HepG2 (cell line): ENCODE measurements at regions not wholly inside any gene's neighbourhood (a gene's known extent, or its start where the extent isn't known, plus 50 kb on each side); places are given as distances from the start of the nearest gene placed in this dataset.

ENCODE experiments used
- ATAC-seq: fragments of 200-7000 bp; cut with Tn5 transposase; 3 replicates; pipeline ENCODE4 v1.9.1; 2020; ENCODE audit warnings: mild to moderate bottlenecking, moderate library complexity
- BruUV-seq: library from RNA; stranded (reverse); fragments of 400-500 nt; replicated peaks from 2 replicates; lab custom pipeline; 2021; lab: Mats Ljungman, UMichigan
- CTCF ChIA-PET: fragments of 300-600 bp; formaldehyde crosslinking; extraction: SDS; loops from one replicate; lab custom pipeline; 2021; ENCODE audit warnings: low total read pairs, inconsistent platforms, low intra/inter-chr PET ratio; lab: Yijun Ruan, JAX
- POLR2A ChIA-PET: fragments of 350-600 bp; sonication (Branson Sonifier 250); formaldehyde crosslinking; loops from one replicate; lab custom pipeline; 2020; ENCODE audit warnings: antibody characterized with exemption, inconsistent platforms; lab: Yijun Ruan, JAX
- DNase-seq: peaks from one replicate; pipeline ENCODE4 v3.0.0-alpha.2; 2015; ENCODE audit warnings: low spot score
- FAIRE-seq: peaks from 3 replicates; lab custom pipeline; 2011; peaks lifted over from hg19 to GRCh38; lab: Jason Lieb, UNC
- H2AFZ ChIP-seq: one replicate; pipeline ENCODE4 v1.6.1; 2011; ENCODE audit warnings: low read length, inconsistent platforms
- H3K27ac ChIP-seq: fragments of 300-600 bp; 3 replicates; pipeline ENCODE4 v1.8.0; 2011; ENCODE audit warnings: mixed run types, mild to moderate bottlenecking, mixed read lengths, low read length, inconsistent platforms; ENCODE audit not compliant: insufficient read depth; ENCODE audit errors: extremely low read length
- H3K27me3 ChIP-seq, 2 experiments: fragments of 200-600 bp in 1 of 2; 2 replicates in 1 of 2; 3 replicates in 1 of 2; pipeline versions ENCODE4 v1.6.0 to v1.8.0; 2011; ENCODE audit warnings: low read length in 2 of 2, mild to moderate bottlenecking in 2 of 2, moderate library complexity in 2 of 2, inconsistent platforms in 1 of 2; ENCODE audit not compliant: insufficient read depth in 2 of 2, control insufficient read depth in 1 of 2
- H3K36me3 ChIP-seq, 2 experiments: fragments of 200-600 bp in 1 of 2; replicated peaks in 1 of 2; 2 replicates in 1 of 2; 3 replicates in 1 of 2; pipeline versions ENCODE4 v1.5.1 to v1.8.0; 2011; ENCODE audit warnings: low read length in 2 of 2, inconsistent platforms in 1 of 2; ENCODE audit not compliant: insufficient read depth in 2 of 2, control insufficient read depth in 1 of 2
- H3K4me1 ChIP-seq: 2 replicates; pipeline ENCODE4 v1.5.1; 2012; ENCODE audit warnings: low read length, inconsistent platforms; ENCODE audit not compliant: insufficient read depth
- H3K4me2 ChIP-seq: 2 replicates; pipeline ENCODE4 v1.6.0; 2011; ENCODE audit warnings: low read depth, low read length, inconsistent platforms
- H3K4me3 ChIP-seq, 3 experiments: fragments of 200-600 bp in 1 of 3; sonication (generic), shearing (Covaris generic) in 1 of 3; replicated peaks in 1 of 3; 2 replicates each; pipeline ENCODE4 v1.5.1; 2011 to 2016; ENCODE audit warnings: low read length in 3 of 3, inconsistent platforms in 2 of 3, low read depth in 2 of 3, mild to moderate bottlenecking in 2 of 3, control low read depth in 1 of 3, mixed read lengths in 1 of 3; ENCODE audit not compliant: insufficient read depth in 1 of 3
- H3K79me2 ChIP-seq: one replicate; pipeline ENCODE4 v1.6.1; 2011; ENCODE audit warnings: low read length, inconsistent platforms; ENCODE audit not compliant: insufficient read depth
- H3K9ac ChIP-seq: 2 replicates; pipeline ENCODE4 v1.6.0; 2011; ENCODE audit warnings: mild to moderate bottlenecking, low read depth, low read length, inconsistent platforms; ENCODE audit not compliant: insufficient read depth
- H3K9me3 ChIP-seq: 2 replicates; pipeline ENCODE4 v1.5.1; 2012; ENCODE audit warnings: mild to moderate bottlenecking, low read length
- H4K20me1 ChIP-seq: 2 replicates; pipeline ENCODE4 v1.6.0; 2011; ENCODE audit warnings: inconsistent platforms, mild to moderate bottlenecking, low read length, moderate library complexity; ENCODE audit not compliant: insufficient read depth
- ATRX ChIP-seq: sonication (generic); formaldehyde crosslinking; IDR thresholded peaks from 2 replicates; pipeline ENCODE4 v1.4.0; 2020; ENCODE audit warnings: missing genetic modification reagents, borderline replicate concordance
- KDM1A ChIP-seq: IDR thresholded peaks from 2 replicates; pipeline ENCODE4 v1.6.1; 2016; ENCODE audit warnings: missing compliant biosample characterization
- ONECUT2 ChIP-seq: sonication (generic); formaldehyde crosslinking; IDR thresholded peaks from 2 replicates; pipeline ENCODE4 v1.4.0; 2020; ENCODE audit warnings: missing genetic modification reagents
- SATB2 ChIP-seq: sonication (generic); formaldehyde crosslinking; IDR thresholded peaks from 2 replicates; pipeline ENCODE4 v1.5.0; 2020; ENCODE audit warnings: missing genetic modification reagents
- TCF7 ChIP-seq: sonication (generic); IDR thresholded peaks from 2 replicates; pipeline ENCODE4 v1.6.1; 2016; ENCODE audit warnings: antibody characterized with exemption, low read depth
- ZNF234 ChIP-seq: sonication (generic); formaldehyde crosslinking; conservative IDR thresholded peaks from 2 replicates; pipeline ENCODE4 v1.5.1; 2020; ENCODE audit warnings: mild to moderate bottlenecking, missing genetic modification reagents
- WGBS: methylation state at CpG from one replicate; pipeline ENCODE4 v1.1.6; 2017; ENCODE audit warnings: low lambda C conversion rate; 5-methylcytosine and 5-hydroxymethylcytosine counted together
- in situ Hi-C: cut with HindIII; loops from 2 replicates; pipeline ENCODE4 v1.10.0; 2017; ENCODE audit warnings: low pct_unique_long_range_greater_than_20kb; ENCODE audit not compliant: extremely low pct_ligation_motif_present
- intact Hi-C: fragments of 100-400 bp; cut with micrococcal nuclease; formaldehyde crosslinking; loops from one replicate; pipeline ENCODE4 v1.10.0; 2022; ENCODE audit not compliant: unreplicated experiment
- TF ChIP-seq, protein P1 (sequence below): IDR thresholded peaks from 2 replicates; pipeline ENCODE4 v1.6.1; 2012; ENCODE audit warnings: low read length, improper control_type of control experiment
- TF ChIP-seq, protein P2 (sequence below): IDR thresholded peaks from 2 replicates; pipeline ENCODE4 v1.6.1; 2016
- TF ChIP-seq, protein P3 (sequence below): sonication (generic); formaldehyde crosslinking; IDR thresholded peaks from 2 replicates; pipeline ENCODE4 v1.4.0; 2020; ENCODE audit warnings: mild to moderate bottlenecking, missing genetic modification reagents

DNA sequence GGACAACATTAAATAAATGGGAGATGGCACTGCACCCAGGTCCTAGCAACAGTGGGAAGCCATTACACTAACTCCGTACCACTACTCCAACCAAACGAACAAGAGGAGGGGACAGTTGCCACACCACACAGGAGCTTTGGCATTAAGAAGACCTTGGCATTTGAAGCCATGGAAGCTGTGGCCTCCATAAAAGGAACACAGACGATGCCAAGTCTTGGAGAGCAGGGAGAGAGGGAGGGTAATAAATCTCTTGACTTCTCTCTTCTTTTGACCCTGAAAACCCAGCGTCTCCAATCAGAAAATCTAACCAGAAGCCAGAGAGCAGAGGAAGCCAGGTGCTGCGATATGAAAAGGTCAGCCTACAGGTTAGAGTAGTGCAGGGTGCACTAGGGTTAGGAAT lies 338.8 kb upstream of the TMEM132C start:
- POLR2A ChIA-PET = no interaction called here
- DNase-seq = no peak
- no peak overlapping the region for H3K9ac ChIP-seq
- H3K27ac ChIP-seq = no peak overlapping the region
- H3K9me3 ChIP-seq = 0 out of 2 replicates have a peak, but pooled peaks cover 4% of the 10 kb centered on the region
- no peaks in the 10 kb centered on the region for H3K27me3 ChIP-seq
- ATAC-seq = no peak
- H3K79me2 ChIP-seq = no peaks in the 10 kb centered on the region
- no peaks in the 10 kb centered on the region for H4K20me1 ChIP-seq
- no peak for FAIRE-seq
- H3K36me3 ChIP-seq = no peaks in the 10 kb centered on the region
- intact Hi-C loops = no loop called here
- no peaks in the 10 kb centered on the region for H3K4me1 ChIP-seq
- TF ChIP-seq ATRX (no peak), ZNF234 (no peak), TCF7 (no peak), KDM1A (no peak), ONECUT2 (CRISPR knock-in tag) (no peak), SATB2 (CRISPR knock-in tag) (no peak)
- TF ChIP-seq, protein P1, sequence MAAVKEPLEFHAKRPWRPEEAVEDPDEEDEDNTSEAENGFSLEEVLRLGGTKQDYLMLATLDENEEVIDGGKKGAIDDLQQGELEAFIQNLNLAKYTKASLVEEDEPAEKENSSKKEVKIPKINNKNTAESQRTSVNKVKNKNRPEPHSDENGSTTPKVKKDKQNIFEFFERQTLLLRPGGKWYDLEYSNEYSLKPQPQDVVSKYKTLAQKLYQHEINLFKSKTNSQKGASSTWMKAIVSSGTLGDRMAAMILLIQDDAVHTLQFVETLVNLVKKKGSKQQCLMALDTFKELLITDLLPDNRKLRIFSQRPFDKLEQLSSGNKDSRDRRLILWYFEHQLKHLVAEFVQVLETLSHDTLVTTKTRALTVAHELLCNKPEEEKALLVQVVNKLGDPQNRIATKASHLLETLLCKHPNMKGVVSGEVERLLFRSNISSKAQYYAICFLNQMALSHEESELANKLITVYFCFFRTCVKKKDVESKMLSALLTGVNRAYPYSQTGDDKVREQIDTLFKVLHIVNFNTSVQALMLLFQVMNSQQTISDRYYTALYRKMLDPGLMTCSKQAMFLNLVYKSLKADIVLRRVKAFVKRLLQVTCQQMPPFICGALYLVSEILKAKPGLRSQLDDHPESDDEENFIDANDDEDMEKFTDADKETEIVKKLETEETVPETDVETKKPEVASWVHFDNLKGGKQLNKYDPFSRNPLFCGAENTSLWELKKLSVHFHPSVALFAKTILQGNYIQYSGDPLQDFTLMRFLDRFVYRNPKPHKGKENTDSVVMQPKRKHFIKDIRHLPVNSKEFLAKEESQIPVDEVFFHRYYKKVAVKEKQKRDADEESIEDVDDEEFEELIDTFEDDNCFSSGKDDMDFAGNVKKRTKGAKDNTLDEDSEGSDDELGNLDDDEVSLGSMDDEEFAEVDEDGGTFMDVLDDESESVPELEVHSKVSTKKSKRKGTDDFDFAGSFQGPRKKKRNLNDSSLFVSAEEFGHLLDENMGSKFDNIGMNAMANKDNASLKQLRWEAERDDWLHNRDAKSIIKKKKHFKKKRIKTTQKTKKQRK = no peak
- TF ChIP-seq, protein P2, sequence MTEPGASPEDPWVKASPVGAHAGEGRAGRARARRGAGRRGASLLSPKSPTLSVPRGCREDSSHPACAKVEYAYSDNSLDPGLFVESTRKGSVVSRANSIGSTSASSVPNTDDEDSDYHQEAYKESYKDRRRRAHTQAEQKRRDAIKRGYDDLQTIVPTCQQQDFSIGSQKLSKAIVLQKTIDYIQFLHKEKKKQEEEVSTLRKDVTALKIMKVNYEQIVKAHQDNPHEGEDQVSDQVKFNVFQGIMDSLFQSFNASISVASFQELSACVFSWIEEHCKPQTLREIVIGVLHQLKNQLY = no peak
- TF ChIP-seq, protein P3, sequence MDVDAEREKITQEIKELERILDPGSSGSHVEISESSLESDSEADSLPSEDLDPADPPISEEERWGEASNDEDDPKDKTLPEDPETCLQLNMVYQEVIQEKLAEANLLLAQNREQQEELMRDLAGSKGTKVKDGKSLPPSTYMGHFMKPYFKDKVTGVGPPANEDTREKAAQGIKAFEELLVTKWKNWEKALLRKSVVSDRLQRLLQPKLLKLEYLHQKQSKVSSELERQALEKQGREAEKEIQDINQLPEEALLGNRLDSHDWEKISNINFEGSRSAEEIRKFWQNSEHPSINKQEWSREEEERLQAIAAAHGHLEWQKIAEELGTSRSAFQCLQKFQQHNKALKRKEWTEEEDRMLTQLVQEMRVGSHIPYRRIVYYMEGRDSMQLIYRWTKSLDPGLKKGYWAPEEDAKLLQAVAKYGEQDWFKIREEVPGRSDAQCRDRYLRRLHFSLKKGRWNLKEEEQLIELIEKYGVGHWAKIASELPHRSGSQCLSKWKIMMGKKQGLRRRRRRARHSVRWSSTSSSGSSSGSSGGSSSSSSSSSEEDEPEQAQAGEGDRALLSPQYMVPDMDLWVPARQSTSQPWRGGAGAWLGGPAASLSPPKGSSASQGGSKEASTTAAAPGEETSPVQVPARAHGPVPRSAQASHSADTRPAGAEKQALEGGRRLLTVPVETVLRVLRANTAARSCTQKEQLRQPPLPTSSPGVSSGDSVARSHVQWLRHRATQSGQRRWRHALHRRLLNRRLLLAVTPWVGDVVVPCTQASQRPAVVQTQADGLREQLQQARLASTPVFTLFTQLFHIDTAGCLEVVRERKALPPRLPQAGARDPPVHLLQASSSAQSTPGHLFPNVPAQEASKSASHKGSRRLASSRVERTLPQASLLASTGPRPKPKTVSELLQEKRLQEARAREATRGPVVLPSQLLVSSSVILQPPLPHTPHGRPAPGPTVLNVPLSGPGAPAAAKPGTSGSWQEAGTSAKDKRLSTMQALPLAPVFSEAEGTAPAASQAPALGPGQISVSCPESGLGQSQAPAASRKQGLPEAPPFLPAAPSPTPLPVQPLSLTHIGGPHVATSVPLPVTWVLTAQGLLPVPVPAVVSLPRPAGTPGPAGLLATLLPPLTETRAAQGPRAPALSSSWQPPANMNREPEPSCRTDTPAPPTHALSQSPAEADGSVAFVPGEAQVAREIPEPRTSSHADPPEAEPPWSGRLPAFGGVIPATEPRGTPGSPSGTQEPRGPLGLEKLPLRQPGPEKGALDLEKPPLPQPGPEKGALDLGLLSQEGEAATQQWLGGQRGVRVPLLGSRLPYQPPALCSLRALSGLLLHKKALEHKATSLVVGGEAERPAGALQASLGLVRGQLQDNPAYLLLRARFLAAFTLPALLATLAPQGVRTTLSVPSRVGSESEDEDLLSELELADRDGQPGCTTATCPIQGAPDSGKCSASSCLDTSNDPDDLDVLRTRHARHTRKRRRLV (CRISPR knock-in tag) = no peak
- TF ChIP-seq, all 625 proteins: peak for 0
- Histone ChIP-seq H3K4me3 (no peak overlapping the region), H3K4me2 (no peak overlapping the region), H2AFZ (no peak overlapping the region)
- WGBS = 16% methylated on average over 5 of the region's 5 CpGs
- in situ Hi-C loops = no loop called here
- CTCF ChIA-PET = no interaction called here
- BruUV-seq = no TSS peak
